ENCODE measurements at regions not wholly inside any gene's neighbourhood (a gene's known extent, or its start where the extent isn't known, plus 50 kb on each side); places are given as distances from the start of the nearest gene placed in this dataset.

DNA sequence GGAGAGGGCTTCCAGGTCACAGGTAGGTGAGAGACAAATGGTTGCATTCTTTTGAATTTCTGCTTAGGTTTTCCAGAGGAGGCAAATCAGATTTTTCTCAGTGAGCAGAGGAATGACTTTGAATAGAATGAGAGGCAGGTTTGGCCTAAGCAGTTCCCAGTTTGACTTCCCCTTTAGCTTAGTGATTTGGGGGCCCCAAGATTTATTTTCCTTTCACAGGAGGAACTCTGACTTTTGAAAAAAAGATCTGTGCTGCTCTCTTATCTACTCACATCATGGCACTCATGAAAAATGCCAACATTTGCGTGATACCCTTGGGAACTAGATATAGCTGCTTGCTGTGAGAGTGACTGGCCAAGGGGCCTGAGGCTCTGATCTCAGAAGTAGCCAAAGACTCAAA lies 58.0 kb upstream of the EVL start:
- TF ChIP-seq, protein P1, sequence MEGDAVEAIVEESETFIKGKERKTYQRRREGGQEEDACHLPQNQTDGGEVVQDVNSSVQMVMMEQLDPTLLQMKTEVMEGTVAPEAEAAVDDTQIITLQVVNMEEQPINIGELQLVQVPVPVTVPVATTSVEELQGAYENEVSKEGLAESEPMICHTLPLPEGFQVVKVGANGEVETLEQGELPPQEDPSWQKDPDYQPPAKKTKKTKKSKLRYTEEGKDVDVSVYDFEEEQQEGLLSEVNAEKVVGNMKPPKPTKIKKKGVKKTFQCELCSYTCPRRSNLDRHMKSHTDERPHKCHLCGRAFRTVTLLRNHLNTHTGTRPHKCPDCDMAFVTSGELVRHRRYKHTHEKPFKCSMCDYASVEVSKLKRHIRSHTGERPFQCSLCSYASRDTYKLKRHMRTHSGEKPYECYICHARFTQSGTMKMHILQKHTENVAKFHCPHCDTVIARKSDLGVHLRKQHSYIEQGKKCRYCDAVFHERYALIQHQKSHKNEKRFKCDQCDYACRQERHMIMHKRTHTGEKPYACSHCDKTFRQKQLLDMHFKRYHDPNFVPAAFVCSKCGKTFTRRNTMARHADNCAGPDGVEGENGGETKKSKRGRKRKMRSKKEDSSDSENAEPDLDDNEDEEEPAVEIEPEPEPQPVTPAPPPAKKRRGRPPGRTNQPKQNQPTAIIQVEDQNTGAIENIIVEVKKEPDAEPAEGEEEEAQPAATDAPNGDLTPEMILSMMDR (IDR thresholded peaks at IDR 0.05; ENCODE audit: low read length), result no peak
- TF ChIP-seq EZH2 (optimal IDR thresholded peaks at IDR 0.05; ENCODE audit: low read depth, low read length) (no peak), EZH2phosphoT487 (IDR thresholded peaks at IDR 0.05; ENCODE audit: low read length) (no peak)
